Stomach (tissue), 8 donors: ENCODE measurements at regions not wholly inside any gene's neighbourhood (a gene's known extent, or its start where the extent isn't known, plus 50 kb on each side); places are given as distances from the start of the nearest gene placed in this dataset.
A peak's percentile ranks its signal among the peaks of the same experiment; 100 is the strongest.

Source experiments
- DNase-seq, 2 donors: peaks; one replicate each; pipeline versions ENCODE4 v3.0.0 to v3.0.0-alpha.2; 2013 to 2019
- H3K27ac ChIP-seq, 5 donors: fragments of 200-600 bp in 4 of 5; sonication (generic) in 4 of 5; one replicate each; pipeline ENCODE4 v1.5.1; 2013 to 2019; ENCODE audit warnings: mild to moderate bottlenecking in 1 of 5, moderate library complexity in 1 of 5
- H3K27me3 ChIP-seq, 3 donors: fragments of 200-600 bp; sonication (generic); one replicate each; pipeline ENCODE4 v1.5.1; 2017 to 2019; ENCODE audit warnings: mixed run types in 1 of 3
- H3K36me3 ChIP-seq, 4 donors: fragments of 200-600 bp; sonication (generic); 1 replicate in 3 of 4; 2 replicates in 1 of 4; pipeline ENCODE4 v1.5.1; 2016 to 2019
- H3K4me1 ChIP-seq, 4 donors: fragments of 200-600 bp; sonication (generic); one replicate each; pipeline ENCODE4 v1.5.1; 2016 to 2019
- H3K4me3 ChIP-seq, 4 donors: fragments of 200-600 bp; sonication (generic) in 3 of 4; one replicate each; pipeline ENCODE4 v1.5.1; 2016 to 2019; ENCODE audit warnings: mild to moderate bottlenecking in 1 of 4
- H3K9me3 ChIP-seq, 4 donors: fragments of 200-600 bp; sonication (generic); one replicate each; pipeline ENCODE4 v1.5.1; 2016 to 2019
- EP300 ChIP-seq: sonication (generic); formaldehyde crosslinking; IDR thresholded peaks from one replicate; pipeline ENCODE4 v1.6.1; 2017; ENCODE audit warnings: antibody characterized with exemption
- POLR2A ChIP-seq, 4 donors: fragments of 450-650 bp; IDR thresholded peaks; one replicate each; pipeline ENCODE4 v1.6.1; 2016; ENCODE audit warnings: antibody characterized with exemption in 4 of 4, control low read depth in 2 of 4, mild to moderate bottlenecking in 1 of 4, moderate library complexity in 1 of 4
- POLR2AphosphoS5 ChIP-seq, 3 donors: sonication (generic); formaldehyde crosslinking; IDR thresholded peaks; one replicate each; pipeline ENCODE4 v1.6.1; 2016; ENCODE audit warnings: antibody characterized with exemption in 3 of 3
- WGBS, 5 donors: extraction: QIAGEN DNeasy Blood & Tissue Kit in 3 of 5; methylation state at CpG; one replicate each; pipeline versions ENCODE4 v1.1.5 to v1.1.7; 2013 to 2018; 5-methylcytosine and 5-hydroxymethylcytosine counted together
- intact Hi-C: fragments of 100-400 bp; cut with DNase I; formaldehyde crosslinking; loops from one replicate; pipeline ENCODE4 v1.15.1; 2023; ENCODE audit warnings: low total_unique reads
- TF ChIP-seq, protein P1 (sequence below), 7 experiments: fragments of 450-650 bp in 4 of 7; fragments of 200-600 bp in 3 of 7; sonication (generic) in 3 of 7; IDR thresholded peaks; one replicate each; pipeline ENCODE4 v1.5.1; 2016 to 2019; ENCODE audit warnings: antibody characterized with exemption in 7 of 7, control low read depth in 2 of 7, mild to moderate bottlenecking in 1 of 7
- donor health status: healthy with polysubstance abuse.
- donor health status: Bipolar disorder and iron deficiency.
- donor health status: healthy.

DNA sequence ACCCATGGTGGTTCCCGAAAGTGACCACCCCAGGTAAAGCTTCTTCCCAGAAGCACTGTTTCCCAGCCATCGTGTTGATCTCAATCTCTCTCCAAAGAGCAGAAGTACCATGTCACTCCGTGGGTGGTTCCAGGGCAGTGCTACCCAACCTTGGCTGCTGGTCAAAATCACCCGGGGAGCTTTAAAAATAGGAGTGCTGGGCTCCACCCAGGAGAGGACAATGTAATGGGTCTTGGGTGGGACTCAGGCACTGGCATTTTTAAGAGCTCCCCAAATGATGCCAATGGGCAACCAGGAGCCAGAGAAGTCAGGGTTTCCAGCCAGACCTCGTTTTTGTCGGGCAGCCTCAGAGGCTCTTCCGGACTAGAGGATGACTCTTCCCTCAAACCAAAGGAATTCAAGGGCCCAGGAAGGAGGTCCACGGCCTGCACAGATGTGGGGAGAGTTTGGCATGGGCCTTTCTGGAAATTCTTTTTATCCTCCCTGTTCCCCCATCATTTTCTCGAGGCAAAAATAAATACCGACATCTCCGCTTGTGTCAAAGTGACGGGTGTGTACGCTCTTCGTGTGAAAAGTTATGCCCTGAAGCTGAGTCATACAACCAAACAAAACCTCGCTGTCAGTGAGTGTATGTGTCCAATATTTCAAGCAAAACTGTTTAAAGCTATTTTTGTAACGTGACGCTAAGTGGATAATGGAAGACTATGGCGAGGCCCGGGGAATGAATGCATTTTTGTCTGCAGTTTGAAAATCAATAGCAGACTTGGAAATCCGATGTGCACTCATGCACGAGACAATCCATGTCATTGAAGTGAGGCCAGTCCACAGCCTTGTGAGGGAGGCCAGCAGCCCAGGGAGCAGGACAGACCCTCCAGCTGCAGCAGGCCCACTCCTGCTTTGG is 364.1 kb downstream of the FOXL1 start:
- Histone ChIP-seq H3K4me1 (no peaks in the 10 kb centered on the region), H3K27me3 (peaks cover 0 to 23% (median 5%) of the 10 kb centered on the region in 3 donors), H3K27ac (no peak overlapping the region), H3K4me3 (no peak overlapping the region), H3K36me3 (no peaks in the 10 kb centered on the region), H3K9me3 (peaks cover 0 to 15% (median 8%) of the 10 kb centered on the region in 4 donors)
- 54 to 68% (median 65%) methylated on average over 21 of the region's 21 CpGs for WGBS, 5 donors
- peak in 1 of 2 donors; percentile 40 for DNase-seq
- intact Hi-C loops, result no loop called here
- TF ChIP-seq EP300, result no peak
- no peak for TF ChIP-seq POLR2AphosphoS5 (IDR thresholded peaks at IDR 0.05)
- TF ChIP-seq, protein P1, sequence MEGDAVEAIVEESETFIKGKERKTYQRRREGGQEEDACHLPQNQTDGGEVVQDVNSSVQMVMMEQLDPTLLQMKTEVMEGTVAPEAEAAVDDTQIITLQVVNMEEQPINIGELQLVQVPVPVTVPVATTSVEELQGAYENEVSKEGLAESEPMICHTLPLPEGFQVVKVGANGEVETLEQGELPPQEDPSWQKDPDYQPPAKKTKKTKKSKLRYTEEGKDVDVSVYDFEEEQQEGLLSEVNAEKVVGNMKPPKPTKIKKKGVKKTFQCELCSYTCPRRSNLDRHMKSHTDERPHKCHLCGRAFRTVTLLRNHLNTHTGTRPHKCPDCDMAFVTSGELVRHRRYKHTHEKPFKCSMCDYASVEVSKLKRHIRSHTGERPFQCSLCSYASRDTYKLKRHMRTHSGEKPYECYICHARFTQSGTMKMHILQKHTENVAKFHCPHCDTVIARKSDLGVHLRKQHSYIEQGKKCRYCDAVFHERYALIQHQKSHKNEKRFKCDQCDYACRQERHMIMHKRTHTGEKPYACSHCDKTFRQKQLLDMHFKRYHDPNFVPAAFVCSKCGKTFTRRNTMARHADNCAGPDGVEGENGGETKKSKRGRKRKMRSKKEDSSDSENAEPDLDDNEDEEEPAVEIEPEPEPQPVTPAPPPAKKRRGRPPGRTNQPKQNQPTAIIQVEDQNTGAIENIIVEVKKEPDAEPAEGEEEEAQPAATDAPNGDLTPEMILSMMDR (IDR thresholded peaks at IDR 0.05), result no peak
- TF ChIP-seq POLR2A (IDR thresholded peaks at IDR 0.05), result no peak

DNA sequence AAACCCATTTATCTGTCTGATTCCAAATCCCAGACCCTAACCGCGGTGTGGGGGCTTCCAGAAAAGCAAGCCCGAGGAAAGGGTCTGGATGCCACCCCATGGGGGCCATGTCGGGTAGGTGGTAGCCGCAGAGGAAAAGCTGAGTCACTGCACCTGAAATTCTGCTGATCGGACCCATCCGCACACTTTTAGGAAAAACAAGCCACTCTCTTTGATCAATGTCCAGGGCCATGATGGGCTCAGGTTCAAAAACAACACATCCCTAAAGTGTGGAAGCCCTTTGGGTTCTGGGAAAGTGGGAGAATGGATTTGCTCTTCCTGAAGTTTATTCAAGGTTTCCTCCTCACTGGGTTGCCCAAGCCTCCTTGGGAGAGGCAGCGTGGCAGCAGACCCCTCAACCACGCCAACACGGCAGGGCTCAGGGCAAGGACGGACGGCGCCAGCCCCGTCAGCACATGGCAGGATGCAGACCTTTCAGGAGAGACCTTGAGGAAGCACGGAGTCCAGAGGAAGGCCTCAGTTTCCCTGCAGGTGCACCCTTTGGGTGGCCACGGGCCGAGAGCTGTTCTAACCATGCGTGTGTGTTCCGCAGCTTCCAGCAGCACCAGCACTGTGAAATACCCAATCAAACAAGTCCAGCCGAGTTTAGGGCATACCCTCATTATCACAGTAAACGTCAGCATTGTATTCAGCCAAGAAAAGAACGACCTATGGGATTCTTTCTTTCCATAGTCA is 367.0 kb downstream of the FOXL1 start:
- TF ChIP-seq POLR2A (IDR thresholded peaks at IDR 0.05) (no peak), EP300 (no peak), POLR2AphosphoS5 (IDR thresholded peaks at IDR 0.05) (no peak)
- TF ChIP-seq, protein P1 (IDR thresholded peaks at IDR 0.05), result no peak
- Histone ChIP-seq H3K27ac (no peak overlapping the region), H3K4me3 (no peak overlapping the region), H3K9me3 (peaks cover 0 to 10% (median 3%) of the 10 kb centered on the region in 4 donors), H3K36me3 (no peaks in the 10 kb centered on the region), H3K4me1 (no peaks in the 10 kb centered on the region), H3K27me3 (peaks cover 0 to 18% (median 7%) of the 10 kb centered on the region in 3 donors)
- intact Hi-C loops, result no loop called here
- 72 to 82% (median 78%) methylated on average over 15 to 22 of the region's 22 CpGs for WGBS, 5 donors
- no peak for DNase-seq

DNA sequence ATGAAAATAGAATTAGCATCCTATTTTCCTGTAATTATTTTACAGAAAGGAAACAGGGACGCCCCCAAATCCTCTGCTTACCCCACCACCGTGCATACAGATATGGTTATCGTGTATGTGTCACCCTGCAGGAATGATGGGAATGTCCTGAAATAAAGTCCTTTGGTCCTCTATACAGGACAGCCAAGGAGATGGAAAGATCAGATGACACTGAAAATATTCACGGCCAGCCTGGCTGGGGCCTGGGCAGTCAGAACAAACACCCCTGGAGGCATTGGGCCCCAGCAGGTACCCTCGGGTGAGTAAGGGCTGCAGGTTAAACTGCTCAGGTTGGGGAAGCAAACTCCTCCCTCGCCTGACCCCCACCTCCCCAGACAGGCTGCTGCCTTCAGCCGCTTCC is 368.0 kb downstream of the FOXL1 start:
- Histone ChIP-seq H3K27ac (no peak overlapping the region), H3K9me3 (peaks cover 0 to under 1% (median 0%) of the 10 kb centered on the region in 4 donors), H3K4me3 (no peak overlapping the region), H3K4me1 (no peaks in the 10 kb centered on the region), H3K36me3 (no peaks in the 10 kb centered on the region), H3K27me3 (peaks cover 0 to 18% (median 7%) of the 10 kb centered on the region in 3 donors)
- intact Hi-C loops, result no loop called here
- DNase-seq, result no peak
- TF ChIP-seq POLR2A (IDR thresholded peaks at IDR 0.05), result no peak
- TF ChIP-seq EP300, result no peak
- TF ChIP-seq, protein P1 (IDR thresholded peaks at IDR 0.05), result no peak
- no peak for TF ChIP-seq POLR2AphosphoS5 (IDR thresholded peaks at IDR 0.05)
- WGBS, 5 donors, result 46 to 56% (median 50%) methylated on average over 7 of the region's 7 CpGs

DNA sequence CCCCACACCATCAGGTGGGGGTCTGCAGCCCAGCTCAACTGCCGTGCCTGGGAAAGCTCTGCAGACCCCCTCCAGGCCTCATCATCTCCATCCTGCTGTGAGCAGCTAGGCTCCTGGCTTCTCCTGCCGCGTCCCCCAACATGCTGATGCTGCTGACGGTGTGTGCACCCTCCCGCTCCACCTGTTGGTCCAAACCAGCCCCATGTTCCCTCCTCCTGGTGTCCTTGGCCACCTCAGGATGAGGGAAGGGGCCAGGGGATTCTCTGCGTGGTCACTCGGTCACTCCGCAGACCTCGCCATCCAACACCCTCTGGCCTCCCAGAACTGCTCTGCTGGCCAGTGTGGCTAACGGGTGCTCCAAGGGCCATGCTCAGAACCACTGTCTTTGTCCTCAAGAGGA is 368.6 kb downstream of the FOXL1 start:
- Histone ChIP-seq H3K36me3 (no peaks in the 10 kb centered on the region), H3K27ac (no peak overlapping the region), H3K4me1 (no peaks in the 10 kb centered on the region), H3K27me3 (peaks cover 0 to 18% (median 7%) of the 10 kb centered on the region in 3 donors), H3K9me3 (no peaks in the 10 kb centered on the region), H3K4me3 (no peak overlapping the region)
- intact Hi-C loops, result no loop called here
- no peak for DNase-seq
- TF ChIP-seq POLR2A (IDR thresholded peaks at IDR 0.05) (no peak), POLR2AphosphoS5 (IDR thresholded peaks at IDR 0.05) (no peak), EP300 (no peak)
- TF ChIP-seq, protein P1 (IDR thresholded peaks at IDR 0.05), result no peak
- 88 to 94% (median 90%) methylated on average over 10 of the region's 10 CpGs for WGBS, 5 donors
